Tibial nerve (tissue), 4 donors: ENCODE measurements at regions not wholly inside any gene's neighbourhood (a gene's known extent, or its start where the extent isn't known, plus 50 kb on each side); places are given as distances from the start of the nearest gene placed in this dataset.

Experiments
- DNase-seq, 2 donors: peaks; one replicate each; pipeline ENCODE4 v3.0.0-alpha.2; 2019; ENCODE audit warnings: low spot score in 2 of 2
- H3K27ac ChIP-seq, 4 donors: fragments of 200-600 bp; sonication (generic) in 3 of 4; one replicate each; pipeline ENCODE4 v1.5.1; 2017 to 2019; ENCODE audit warnings: mild to moderate bottlenecking in 1 of 4
- H3K27me3 ChIP-seq, 2 donors: fragments of 200-600 bp; sonication (generic) in 1 of 2; one replicate each; pipeline versions ENCODE4 v1.5.1 to v1.6.0; 2017 to 2019
- H3K36me3 ChIP-seq, 3 donors: fragments of 200-600 bp; sonication (generic); one replicate each; pipeline ENCODE4 v1.5.1; 2018 to 2019
- H3K4me1 ChIP-seq, 4 donors: fragments of 200-600 bp; sonication (generic) in 3 of 4; one replicate each; pipeline ENCODE4 v1.5.1; 2017 to 2019
- H3K4me3 ChIP-seq, 4 donors: fragments of 200-600 bp; sonication (generic) in 3 of 4; one replicate each; pipeline ENCODE4 v1.5.1; 2017 to 2019; ENCODE audit warnings: mild to moderate bottlenecking in 1 of 4, moderate library complexity in 1 of 4
- H3K9me3 ChIP-seq, 4 donors: fragments of 200-600 bp; sonication (generic) in 3 of 4; one replicate each; pipeline ENCODE4 v1.5.1; 2017 to 2019
- CTCF ChIP-seq, 5 experiments: fragments of 200-600 bp in 3 of 5; fragments of 450-650 bp in 2 of 5; sonication (generic) in 3 of 5; IDR thresholded peaks; one replicate each; pipeline ENCODE4 v1.5.1; 2016 to 2019; ENCODE audit warnings: antibody characterized with exemption in 5 of 5, mild to moderate bottlenecking in 3 of 5, moderate library complexity in 2 of 5
- EP300 ChIP-seq, 2 donors: sonication (generic); formaldehyde crosslinking; IDR thresholded peaks; one replicate each; pipeline ENCODE4 v1.6.1; 2017; ENCODE audit warnings: antibody characterized with exemption in 2 of 2, mild to moderate bottlenecking in 1 of 2
- POLR2A ChIP-seq, 2 donors: fragments of 450-650 bp; IDR thresholded peaks; one replicate each; pipeline ENCODE4 v1.6.1; 2017; ENCODE audit warnings: antibody characterized with exemption in 2 of 2, mild to moderate bottlenecking in 2 of 2, moderate library complexity in 2 of 2
- WGBS, 2 donors: methylation state at CpG; one replicate each; pipeline ENCODE4 v1.1.5; 2018; 5-methylcytosine and 5-hydroxymethylcytosine counted together

- no peaks in the 10 kb centered on the region for H3K36me3 ChIP-seq
- no peak for DNase-seq
- no peak overlapping the region for H3K4me3 ChIP-seq
- TF ChIP-seq EP300 (IDR thresholded peaks at IDR 0.05) (no peak), POLR2A (IDR thresholded peaks at IDR 0.05) (no peak), CTCF (IDR thresholded peaks at IDR 0.05) (no peak)
- peaks cover 0 to 17% (median 0%) of the 10 kb centered on the region in 4 donors for H3K9me3 ChIP-seq
- no peaks in the 10 kb centered on the region for H3K27me3 ChIP-seq
- H3K27ac ChIP-seq = no peak overlapping the region
- WGBS, 2 donors = 68 to 77% methylated on average over 4 of the region's 4 CpGs
- no peaks in the 10 kb centered on the region for H3K4me1 ChIP-seq
Measured at GRCh38 chr6:115241373-115241772, 819.3 kb downstream of the FRK start.

GRCh38 chr6:115221198-115221597, 839.5 kb downstream of the FRK start:
- no peak overlapping the region for H3K4me3 ChIP-seq
- H3K36me3 ChIP-seq = no peaks in the 10 kb centered on the region
- H3K27ac ChIP-seq = no peak overlapping the region
- H3K27me3 ChIP-seq = no peaks in the 10 kb centered on the region
- 47% methylated on average over 1 of the region's 1 CpG for WGBS, 2 donors
- DNase-seq = no peak
- peaks cover 0 to 16% (median 0%) of the 10 kb centered on the region in 4 donors for H3K9me3 ChIP-seq
- no peak for TF ChIP-seq POLR2A (IDR thresholded peaks at IDR 0.05)
- no peaks in the 10 kb centered on the region for H3K4me1 ChIP-seq

- DNase-seq = no peak
- Histone ChIP-seq H3K36me3 (no peaks in the 10 kb centered on the region), H3K4me1 (no peaks in the 10 kb centered on the region), H3K27ac (no peak overlapping the region), H3K4me3 (no peak overlapping the region), H3K27me3 (no peaks in the 10 kb centered on the region), H3K9me3 (peaks cover 0 to 16% (median 0%) of the 10 kb centered on the region in 4 donors)
- TF ChIP-seq CTCF (IDR thresholded peaks at IDR 0.05) (no peak), EP300 (IDR thresholded peaks at IDR 0.05) (no peak)
Measured at GRCh38 chr6:115220551-115221159, 840.0 kb downstream of the FRK start.

- TF ChIP-seq CTCF (IDR thresholded peaks at IDR 0.05) = no peak
- no peak for TF ChIP-seq POLR2A (IDR thresholded peaks at IDR 0.05)
Measured at GRCh38 chr6:115219645-115220044, 841.0 kb downstream of the FRK start.

GRCh38 chr6:115216835-115217234, 843.9 kb downstream of the FRK start:
- DNase-seq = no peak
- no peaks in the 10 kb centered on the region for H3K4me1 ChIP-seq
- no peaks in the 10 kb centered on the region for H3K36me3 ChIP-seq
- no peak overlapping the region for H3K27ac ChIP-seq
- TF ChIP-seq CTCF (IDR thresholded peaks at IDR 0.05) = no peak
- no peak for TF ChIP-seq EP300 (IDR thresholded peaks at IDR 0.05)
- no peak for TF ChIP-seq POLR2A (IDR thresholded peaks at IDR 0.05)
- no peaks in the 10 kb centered on the region for H3K27me3 ChIP-seq
- H3K9me3 ChIP-seq = peaks cover 0 to 10% (median 0%) of the 10 kb centered on the region in 4 donors
- 90 to 93% methylated on average over 5 of the region's 5 CpGs for WGBS, 2 donors
- no peak overlapping the region for H3K4me3 ChIP-seq

More at GRCh38 chr6:115219645-115220044, 841.0 kb downstream of the FRK start:
- Histone ChIP-seq H3K27ac (no peak overlapping the region), H3K36me3 (no peaks in the 10 kb centered on the region), H3K4me3 (no peak overlapping the region), H3K27me3 (no peaks in the 10 kb centered on the region), H3K4me1 (no peaks in the 10 kb centered on the region), H3K9me3 (peaks cover 0 to 16% (median 0%) of the 10 kb centered on the region in 4 donors)
- no peak for DNase-seq

- Histone ChIP-seq H3K27ac (no peak overlapping the region), H3K27me3 (no peaks in the 10 kb centered on the region), H3K36me3 (no peaks in the 10 kb centered on the region), H3K4me1 (no peaks in the 10 kb centered on the region), H3K9me3 (peaks cover 0 to 13% (median 0%) of the 10 kb centered on the region in 4 donors), H3K4me3 (no peak overlapping the region)
- 40 to 44% methylated on average over 1 of the region's 1 CpG for whole genome bisulfite sequencing, 2 donors
- no peak for DNase-seq
- no peak for TF ChIP-seq POLR2A (IDR thresholded peaks at IDR 0.05)
- TF ChIP-seq CTCF (IDR thresholded peaks at IDR 0.05) = no peak
Measured at GRCh38 chr6:115214283-115214682, 846.4 kb downstream of the FRK start.
